AG09319 (cell line): ENCODE measurements at regions not wholly inside any gene's neighbourhood (a gene's known extent, or its start where the extent isn't known, plus 50 kb on each side); places are given as distances from the start of the nearest gene placed in this dataset.

ENCODE experiments used
- DNase-seq: peaks from one replicate; pipeline ENCODE4 v3.0.0-alpha.2; 2010; ENCODE audit warnings: low read depth; ENCODE audit errors: extremely low read depth
- CTCF ChIP-seq: IDR thresholded peaks from 2 replicates; pipeline ENCODE4 v1.5.1; 2011; ENCODE audit warnings: low read depth, mild to moderate bottlenecking, inconsistent platforms, low read length, moderate library complexity

- TF ChIP-seq CTCF: no peak
- DNase-seq: no peak
These were observed 69.5 kb downstream of the TMEM30B start for GRCh38 chr14:61211476-61212255.

- DNase-seq: no peak
- TF ChIP-seq CTCF: no peak
These were observed 77.9 kb downstream of the TMEM30B start for GRCh38 chr14:61203081-61203753.

- TF ChIP-seq CTCF: no peak
- DNase-seq: no peak
These were observed 79.0 kb downstream of the TMEM30B start for GRCh38 chr14:61202124-61202523.

- no peak for DNase-seq
- no peak for TF ChIP-seq CTCF
These were observed 80.0 kb downstream of the TMEM30B start for GRCh38 chr14:61201171-61201570.

- no peak for DNase-seq
- no peak for TF ChIP-seq CTCF
These were observed 83.7 kb downstream of the TMEM30B start for GRCh38 chr14:61197416-61197815.

- no peak for DNase-seq
These were observed 84.3 kb downstream of the TMEM30B start for GRCh38 chr14:61196792-61197191.

More at GRCh38 chr14:61196792-61197191, 84.3 kb downstream of the TMEM30B start:
- no peak for TF ChIP-seq CTCF
